ENCODE measurements at regions not wholly inside any gene's neighbourhood (a gene's known extent, or its start where the extent isn't known, plus 50 kb on each side); places are given as distances from the start of the nearest gene placed in this dataset.

DNA sequence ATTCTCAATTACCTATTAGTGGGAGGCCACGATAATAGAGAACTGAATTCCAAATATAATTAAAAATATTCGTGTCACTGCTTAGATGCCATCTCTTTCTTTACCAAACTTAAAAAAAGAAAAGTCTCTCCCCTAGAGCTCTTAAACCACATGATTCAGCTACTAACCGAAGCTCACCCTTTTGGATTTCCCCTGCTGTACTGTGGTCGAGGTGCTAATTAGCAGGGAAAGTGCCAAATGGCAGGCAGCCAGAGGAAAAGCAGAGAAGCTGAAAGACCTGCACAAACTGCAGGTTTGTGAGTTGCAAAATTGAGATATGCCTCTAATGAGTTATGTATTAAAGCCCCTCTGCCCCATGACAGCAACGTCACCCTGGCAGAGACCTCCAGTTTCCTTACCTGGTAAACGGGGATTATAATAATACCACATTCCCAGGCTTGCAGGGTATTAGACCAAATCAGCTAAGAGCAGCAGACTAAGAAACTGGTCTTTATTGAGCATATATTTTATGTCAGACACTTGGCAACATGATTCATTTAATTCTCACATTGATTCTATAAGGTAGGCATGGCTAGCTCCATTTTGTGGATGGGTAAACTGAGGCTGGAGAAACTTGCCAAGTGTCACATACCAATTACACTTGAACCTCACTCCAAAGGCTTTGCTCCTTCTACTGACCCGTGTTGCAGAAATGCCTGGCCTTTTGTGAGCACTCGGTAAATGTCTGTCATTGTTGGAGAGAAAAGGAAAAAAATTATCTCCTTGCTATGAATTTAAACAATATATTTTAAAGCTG lies 259.7 kb downstream of the LPIN1 start:
- Histone ChIP-seq H3K36me3 (ENCODE audit: insufficient read depth, low read length) (no peaks in the 10 kb centered on the region), H2AFZ (ENCODE audit: low read length) (no peak overlapping the region), H3K27me3 (ENCODE audit: insufficient read depth, low read length) (no peaks in the 10 kb centered on the region), H3K4me2 (ENCODE audit: insufficient read depth, low read length) (no peak overlapping the region), H3K4me3 (ENCODE audit: insufficient read depth, low read length) (no peak overlapping the region), H4K20me1 (ENCODE audit: insufficient read depth, low read length) (no peaks in the 10 kb centered on the region), H3K9me3 (ENCODE audit: low read depth, low read length) (no peaks in the 10 kb centered on the region), H3K27ac (ENCODE audit: low read depth, low read length) (no peak overlapping the region), H3K79me2 (ENCODE audit: insufficient read depth, low read length) (no peaks in the 10 kb centered on the region), H3K4me1 (ENCODE audit: insufficient read depth, low read length) (peaks cover 21% of the 10 kb centered on the region)
- TF ChIP-seq, protein P1, sequence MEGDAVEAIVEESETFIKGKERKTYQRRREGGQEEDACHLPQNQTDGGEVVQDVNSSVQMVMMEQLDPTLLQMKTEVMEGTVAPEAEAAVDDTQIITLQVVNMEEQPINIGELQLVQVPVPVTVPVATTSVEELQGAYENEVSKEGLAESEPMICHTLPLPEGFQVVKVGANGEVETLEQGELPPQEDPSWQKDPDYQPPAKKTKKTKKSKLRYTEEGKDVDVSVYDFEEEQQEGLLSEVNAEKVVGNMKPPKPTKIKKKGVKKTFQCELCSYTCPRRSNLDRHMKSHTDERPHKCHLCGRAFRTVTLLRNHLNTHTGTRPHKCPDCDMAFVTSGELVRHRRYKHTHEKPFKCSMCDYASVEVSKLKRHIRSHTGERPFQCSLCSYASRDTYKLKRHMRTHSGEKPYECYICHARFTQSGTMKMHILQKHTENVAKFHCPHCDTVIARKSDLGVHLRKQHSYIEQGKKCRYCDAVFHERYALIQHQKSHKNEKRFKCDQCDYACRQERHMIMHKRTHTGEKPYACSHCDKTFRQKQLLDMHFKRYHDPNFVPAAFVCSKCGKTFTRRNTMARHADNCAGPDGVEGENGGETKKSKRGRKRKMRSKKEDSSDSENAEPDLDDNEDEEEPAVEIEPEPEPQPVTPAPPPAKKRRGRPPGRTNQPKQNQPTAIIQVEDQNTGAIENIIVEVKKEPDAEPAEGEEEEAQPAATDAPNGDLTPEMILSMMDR (IDR thresholded peaks at IDR 0.05; ENCODE audit: extremely low read depth, low read depth, low read length), result no peak
- peak; percentile 61 for DNase-seq (ENCODE audit: insufficient read length, low spot score, missing footprints)

DNA sequence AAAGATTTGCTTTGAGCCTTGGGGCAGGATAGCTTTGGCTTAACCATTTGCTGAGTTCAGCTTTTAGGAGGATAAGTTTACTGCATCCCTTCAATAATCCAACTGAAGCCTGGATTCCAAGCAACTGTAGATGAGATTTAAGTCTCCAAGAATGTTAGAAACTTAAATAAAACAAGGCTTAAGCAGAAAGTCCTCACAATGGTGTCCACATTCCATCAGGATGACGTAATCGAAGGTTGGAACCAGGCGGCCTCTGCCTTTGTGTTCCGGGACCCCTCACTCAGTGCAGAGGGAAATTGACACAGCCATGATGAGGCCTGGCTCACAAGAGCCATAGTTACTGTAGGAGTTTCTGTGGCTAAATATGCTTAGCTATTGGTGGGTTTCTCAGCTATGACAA lies 260.4 kb downstream of the LPIN1 start:
- Histone ChIP-seq H3K4me2 (ENCODE audit: insufficient read depth, low read length) (no peak overlapping the region), H3K4me1 (ENCODE audit: insufficient read depth, low read length) (peaks cover 21% of the 10 kb centered on the region), H2AFZ (ENCODE audit: low read length) (no peak overlapping the region), H4K20me1 (ENCODE audit: insufficient read depth, low read length) (no peaks in the 10 kb centered on the region), H3K79me2 (ENCODE audit: insufficient read depth, low read length) (no peaks in the 10 kb centered on the region), H3K4me3 (ENCODE audit: insufficient read depth, low read length) (no peak overlapping the region), H3K9me3 (ENCODE audit: low read depth, low read length) (no peaks in the 10 kb centered on the region), H3K36me3 (ENCODE audit: insufficient read depth, low read length) (no peaks in the 10 kb centered on the region), H3K27me3 (ENCODE audit: insufficient read depth, low read length) (no peaks in the 10 kb centered on the region), H3K27ac (ENCODE audit: low read depth, low read length) (no peak overlapping the region)
- TF ChIP-seq, protein P1 (IDR thresholded peaks at IDR 0.05; ENCODE audit: extremely low read depth, low read depth, low read length), result no peak
- DNase-seq (ENCODE audit: insufficient read length, low spot score, missing footprints), result no peak

DNA sequence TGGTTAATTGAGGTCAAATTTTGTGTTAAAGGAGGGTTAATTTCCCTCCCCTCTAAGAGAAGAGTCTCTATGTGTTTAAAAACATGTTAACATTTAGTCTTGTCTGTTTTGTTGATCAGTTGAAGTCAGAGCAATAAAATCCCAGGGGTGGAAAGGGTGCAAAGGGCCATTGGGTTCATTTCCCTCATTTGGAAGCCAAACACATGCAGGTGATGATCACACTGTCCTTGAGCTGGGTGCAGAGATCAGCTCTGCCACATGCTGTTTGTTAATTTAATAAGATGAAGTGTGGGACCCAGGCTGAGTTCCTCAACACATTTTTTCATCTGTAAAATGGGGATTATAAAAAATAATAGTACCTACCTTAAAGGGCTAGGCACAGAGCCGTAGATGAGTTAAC lies 260.9 kb downstream of the LPIN1 start:
- no peaks in the 10 kb centered on the region for H4K20me1 ChIP-seq (ENCODE audit: insufficient read depth, low read length)
- no peaks in the 10 kb centered on the region for H3K9me3 ChIP-seq (ENCODE audit: low read depth, low read length)
- H3K36me3 ChIP-seq (ENCODE audit: insufficient read depth, low read length), result no peaks in the 10 kb centered on the region
- H2AFZ ChIP-seq (ENCODE audit: low read length), result no peak overlapping the region
- H3K27me3 ChIP-seq (ENCODE audit: insufficient read depth, low read length), result no peaks in the 10 kb centered on the region
- no peak overlapping the region for H3K27ac ChIP-seq (ENCODE audit: low read depth, low read length)
- no peak overlapping the region for H3K4me2 ChIP-seq (ENCODE audit: insufficient read depth, low read length)
- peaks cover 21% of the 10 kb centered on the region for H3K4me1 ChIP-seq (ENCODE audit: insufficient read depth, low read length)
- TF ChIP-seq, protein P1 (IDR thresholded peaks at IDR 0.05; ENCODE audit: extremely low read depth, low read depth, low read length), result no peak
- no peak overlapping the region for H3K4me3 ChIP-seq (ENCODE audit: insufficient read depth, low read length)
- no peaks in the 10 kb centered on the region for H3K79me2 ChIP-seq (ENCODE audit: insufficient read depth, low read length)
- DNase-seq (ENCODE audit: insufficient read length, low spot score, missing footprints), result no peak

DNA sequence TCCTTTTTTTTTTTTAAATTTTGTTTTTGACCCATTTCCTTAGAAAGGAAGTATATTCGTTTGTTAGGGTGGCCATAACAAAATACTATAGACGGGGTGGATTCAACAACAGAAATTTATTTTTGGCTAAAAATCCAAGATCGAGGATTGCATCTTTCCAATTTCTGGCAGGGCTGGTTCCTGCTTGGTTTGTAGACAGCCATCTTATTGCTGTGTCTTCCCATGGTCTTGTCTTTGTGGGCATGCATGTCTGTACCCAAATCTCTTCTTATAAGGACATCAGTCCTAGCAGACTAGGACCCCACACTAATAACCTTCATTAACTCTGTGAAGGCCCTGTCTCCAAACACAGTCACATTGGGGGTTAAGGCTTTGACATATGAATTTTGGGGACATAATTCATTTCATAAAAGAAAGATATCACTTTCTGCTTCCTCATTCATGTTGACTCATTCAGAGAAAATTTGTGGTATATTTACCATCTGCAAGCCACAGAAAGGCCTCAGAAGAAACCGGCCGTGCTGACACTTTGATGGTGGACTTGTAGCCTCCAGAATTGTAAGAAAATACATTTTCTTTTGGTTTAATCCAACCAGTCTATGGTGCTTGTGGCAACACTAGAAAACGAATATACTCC lies 262.1 kb downstream of the LPIN1 start:
- H3K9me3 ChIP-seq (ENCODE audit: low read depth, low read length), result no peaks in the 10 kb centered on the region
- TF ChIP-seq, protein P1 (IDR thresholded peaks at IDR 0.05; ENCODE audit: extremely low read depth, low read depth, low read length), result no peak
- H3K36me3 ChIP-seq (ENCODE audit: insufficient read depth, low read length), result no peaks in the 10 kb centered on the region
- H3K4me3 ChIP-seq (ENCODE audit: insufficient read depth, low read length), result no peak overlapping the region
- no peaks in the 10 kb centered on the region for H3K79me2 ChIP-seq (ENCODE audit: insufficient read depth, low read length)
- no peaks in the 10 kb centered on the region for H4K20me1 ChIP-seq (ENCODE audit: insufficient read depth, low read length)
- peaks cover 21% of the 10 kb centered on the region for H3K4me1 ChIP-seq (ENCODE audit: insufficient read depth, low read length)
- H3K27me3 ChIP-seq (ENCODE audit: insufficient read depth, low read length), result no peaks in the 10 kb centered on the region
- H2AFZ ChIP-seq (ENCODE audit: low read length), result peak overlapping the region; percentile 55
- no peak overlapping the region for H3K27ac ChIP-seq (ENCODE audit: low read depth, low read length)
- no peak for DNase-seq (ENCODE audit: insufficient read length, low spot score, missing footprints)
- peak overlapping the region; percentile 2 for H3K4me2 ChIP-seq (ENCODE audit: insufficient read depth, low read length)
